NCI-H1092 (cell line): ENCODE measurements at regions not wholly inside any gene's neighbourhood (a gene's known extent, or its start where the extent isn't known, plus 50 kb on each side); places are given as distances from the start of the nearest gene placed in this dataset.

ENCODE experiments used
- DNase-seq: peaks from one replicate; lab custom pipeline; 2025; lab: John Stamatoyannopoulos, UW

GRCh38 chr20:57025666-57026224 lies 240.7 kb downstream of the BMP7 start:
- DNase-seq: no peak

GRCh38 chr20:57027777-57028176 lies 238.7 kb downstream of the BMP7 start:
- DNase-seq: no peak

GRCh38 chr20:57030611-57031600 lies 235.5 kb downstream of the BMP7 start:
- DNase-seq: no peak

- DNase-seq: no peak
Measured at GRCh38 chr20:57031867-57032355, 234.5 kb downstream of the BMP7 start.

GRCh38 chr20:57032847-57033246 lies 233.6 kb downstream of the BMP7 start:
- no peak for DNase-seq

- DNase-seq: no peak
Measured at GRCh38 chr20:57034001-57034400, 232.4 kb downstream of the BMP7 start.

- no peak for DNase-seq
Measured at GRCh38 chr20:57037689-57038088, 228.8 kb downstream of the BMP7 start.

- DNase-seq: no peak
Measured at GRCh38 chr20:57038608-57039440, 227.6 kb downstream of the BMP7 start.

- DNase-seq: no peak
Measured at GRCh38 chr20:57040466-57040865, 226.0 kb downstream of the BMP7 start.

- DNase-seq: no peak
Measured at GRCh38 chr20:57040924-57041323, 225.5 kb downstream of the BMP7 start.

GRCh38 chr20:57043091-57043490 lies 223.3 kb downstream of the BMP7 start:
- DNase-seq: no peak

- DNase-seq: no peak
Measured at GRCh38 chr20:57043669-57044268, 222.7 kb downstream of the BMP7 start.

GRCh38 chr20:57047281-57048026 lies 219.0 kb downstream of the BMP7 start:
- DNase-seq: no peak

- no peak for DNase-seq
Measured at GRCh38 chr20:57048027-57048869, 218.2 kb downstream of the BMP7 start.

- DNase-seq: no peak
Measured at GRCh38 chr20:57049296-57049695, 217.1 kb downstream of the BMP7 start.

GRCh38 chr20:57051096-57051495 lies 215.3 kb downstream of the BMP7 start:
- DNase-seq: no peak

GRCh38 chr20:57053067-57053466 lies 213.4 kb downstream of the BMP7 start:
- no peak for DNase-seq

- DNase-seq: no peak
Measured at GRCh38 chr20:57053793-57054552, 212.5 kb downstream of the BMP7 start.

GRCh38 chr20:57055345-57055744 lies 211.1 kb downstream of the BMP7 start:
- no peak for DNase-seq
